NCI-H2227 (cell line): ENCODE measurements at regions not wholly inside any gene's neighbourhood (a gene's known extent, or its start where the extent isn't known, plus 50 kb on each side); places are given as distances from the start of the nearest gene placed in this dataset.
"Not testable (repeated sequence)": the region's sequence is repeated elsewhere in the genome, so short reads cannot be mapped to it uniquely, and the experiment has no call there.

Experiments
- DNase-seq: peaks from one replicate; lab custom pipeline; 2025; ENCODE audit not compliant: unreplicated experiment; lab: John Stamatoyannopoulos, UW

GRCh38 chrX:109874548-109874947 lies 128.4 kb upstream of the TMEM164 start:
- no peak for DNase-seq

- DNase-seq: no peak
Observed at GRCh38 chrX:109875831-109876230, 127.1 kb upstream of the TMEM164 start.

- no peak for DNase-seq
Observed at GRCh38 chrX:109878236-109878635, 124.7 kb upstream of the TMEM164 start.

GRCh38 chrX:109879991-109880390 lies 122.9 kb upstream of the TMEM164 start:
- no peak for DNase-seq

GRCh38 chrX:109880629-109881028 lies 122.3 kb upstream of the TMEM164 start:
- no peak for DNase-seq

GRCh38 chrX:109886122-109886761 lies 116.7 kb upstream of the TMEM164 start:
- DNase-seq: peak; percentile 57

GRCh38 chrX:109889289-109890006 lies 113.5 kb upstream of the TMEM164 start:
- no peak for DNase-seq

- no peak for DNase-seq
Observed at GRCh38 chrX:109890300-109890699, 112.6 kb upstream of the TMEM164 start.

- DNase-seq: peak; percentile 80
Observed at GRCh38 chrX:109890910-109891502, 111.9 kb upstream of the TMEM164 start.

- not testable (repeated sequence) for DNase-seq
Observed at GRCh38 chrX:109896024-109896423, 106.9 kb upstream of the TMEM164 start.

- DNase-seq: no peak
Observed at GRCh38 chrX:109902665-109903064, 100.2 kb upstream of the TMEM164 start.

- no peak for DNase-seq
Observed at GRCh38 chrX:109911046-109911445, 91.9 kb upstream of the TMEM164 start.

- DNase-seq: not testable (repeated sequence)
Observed at GRCh38 chrX:109912993-109913392, 89.9 kb upstream of the TMEM164 start.

GRCh38 chrX:109914114-109914849 lies 88.6 kb upstream of the TMEM164 start:
- no peak for DNase-seq

- DNase-seq: no peak
Observed at GRCh38 chrX:109918753-109919152, 84.2 kb upstream of the TMEM164 start.

- peak; percentile 21 for DNase-seq
Observed at GRCh38 chrX:109920325-109920724, 82.6 kb upstream of the TMEM164 start.

GRCh38 chrX:109920868-109921267 lies 82.0 kb upstream of the TMEM164 start:
- no peak for DNase-seq

GRCh38 chrX:109922190-109922589 lies 80.7 kb upstream of the TMEM164 start:
- no peak for DNase-seq

- DNase-seq: not testable (repeated sequence)
Observed at GRCh38 chrX:109925003-109925402, 77.9 kb upstream of the TMEM164 start.

GRCh38 chrX:109925656-109926055 lies 77.3 kb upstream of the TMEM164 start:
- DNase-seq: no peak

GRCh38 chrX:109926118-109926517 lies 76.8 kb upstream of the TMEM164 start:
- DNase-seq: no peak
